ENCODE measurements at regions not wholly inside any gene's neighbourhood (a gene's known extent, or its start where the extent isn't known, plus 50 kb on each side); places are given as distances from the start of the nearest gene placed in this dataset.

GRCh38 chr5:24720743-24721142 lies 76.0 kb upstream of the CDH10 start:
- no peak for TF ChIP-seq CTCF (IDR thresholded peaks at IDR 0.05; ENCODE audit: low read depth, low read length)
- no peak for TF ChIP-seq POLR2A (IDR thresholded peaks at IDR 0.05; ENCODE audit: extremely low read depth, insufficient read length)

Data from NB4 (cell line).